SK-N-SH (cell line): ENCODE measurements at regions not wholly inside any gene's neighbourhood (a gene's known extent, or its start where the extent isn't known, plus 50 kb on each side); places are given as distances from the start of the nearest gene placed in this dataset.

Experiments
- CTCF ChIP-seq: fragments of 200-600 bp; sonication (generic); IDR thresholded peaks from 2 replicates; pipeline ENCODE4 v1.6.1; 2017; ENCODE audit warnings: antibody characterized with exemption, mild to moderate bottlenecking, moderate library complexity
- EZH2phosphoT487 ChIP-seq: fragments of 200-600 bp; sonication (generic); IDR thresholded peaks from 2 replicates; pipeline ENCODE4 v1.6.1; 2017; ENCODE audit warnings: low read depth, mixed run types, mild to moderate bottlenecking, antibody characterized with exemption, moderate library complexity, borderline replicate concordance
- FOXJ3 ChIP-seq: sonication (generic); formaldehyde crosslinking; IDR thresholded peaks from 2 replicates; pipeline ENCODE4 v1.5.1; 2020; ENCODE audit warnings: mild to moderate bottlenecking, missing genetic modification reagents
- GABPA ChIP-seq: IDR thresholded peaks from 2 replicates; pipeline ENCODE4 v1.4.0; 2012; ENCODE audit warnings: low read depth, mild to moderate bottlenecking
- MXI1 ChIP-seq: IDR thresholded peaks from 2 replicates; pipeline ENCODE4 v1.6.1; 2012; ENCODE audit warnings: mild to moderate bottlenecking, low read depth, low read length, improper control_type of control experiment
- POLR2AphosphoS5 ChIP-seq: IDR thresholded peaks from 2 replicates; pipeline ENCODE4 v1.6.1; 2012; ENCODE audit warnings: low read depth, low read length
- RCOR1 ChIP-seq: fragments of 150-350 bp; IDR thresholded peaks from 2 replicates; pipeline ENCODE4 v1.6.1; 2017; ENCODE audit warnings: antibody characterized with exemption, low read length
- RFX5 ChIP-seq: IDR thresholded peaks from 2 replicates; pipeline ENCODE4 v1.6.1; 2012; ENCODE audit warnings: mild to moderate bottlenecking, improper control_type of control experiment, low read length
- RXRA ChIP-seq: IDR thresholded peaks from 2 replicates; pipeline ENCODE4 v1.4.0; 2012; ENCODE audit warnings: low read depth, mild to moderate bottlenecking, borderline replicate concordance
- SIN3A ChIP-seq: IDR thresholded peaks from 2 replicates; pipeline ENCODE4 v1.6.1; 2012; ENCODE audit warnings: low read depth, mild to moderate bottlenecking, low read length, moderate library complexity, borderline replicate concordance
- TCF12 ChIP-seq: IDR thresholded peaks from 2 replicates; pipeline ENCODE4 v1.4.0; 2012
- YY1 ChIP-seq: IDR thresholded peaks from 2 replicates; pipeline ENCODE4 v1.4.0; 2012; ENCODE audit warnings: low read depth, mild to moderate bottlenecking

DNA sequence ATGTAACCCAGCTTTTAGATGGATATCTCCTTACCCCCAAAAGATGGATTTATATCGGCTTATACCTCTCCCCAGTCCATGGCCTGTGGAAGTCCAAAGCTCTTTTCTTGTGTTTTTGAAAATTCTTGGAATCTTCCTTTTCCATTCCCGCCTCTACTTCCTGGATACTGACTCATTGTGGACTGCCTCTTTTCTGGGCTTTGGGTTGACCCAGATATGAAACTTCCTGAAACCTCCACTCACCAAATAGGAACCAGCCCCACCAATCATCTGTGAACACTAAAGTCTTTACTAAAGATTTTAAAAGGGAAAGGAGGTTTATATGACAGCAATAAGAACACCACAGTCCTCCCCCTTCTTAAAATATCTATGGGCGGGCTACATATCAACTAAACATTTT, 163.4 kb upstream of the SYN3 start:
- TF ChIP-seq POLR2AphosphoS5 (no peak), EZH2phosphoT487 (no peak), CTCF (no peak), YY1 (no peak), SIN3A (no peak), RXRA (no peak), TCF12 (no peak), RFX5 (no peak), GABPA (no peak), MXI1 (no peak), FOXJ3 (CRISPR knock-in tag) (no peak), RCOR1 (no peak)
